HFFc6 (cell line): ENCODE measurements at regions not wholly inside any gene's neighbourhood (a gene's known extent, or its start where the extent isn't known, plus 50 kb on each side); places are given as distances from the start of the nearest gene placed in this dataset.

ENCODE experiments used
- DNase-seq: peaks from one replicate; pipeline ENCODE4 v3.0.0-alpha.2; 2018
- H3K27ac Mint-ChIP-seq: 2 replicates; pipeline ENCODE4 v1.8.0; 2020; ENCODE audit warnings: mild to moderate bottlenecking, mixed read lengths
- H3K27me3 Mint-ChIP-seq: 2 replicates; pipeline ENCODE4 v1.8.0; 2021; ENCODE audit warnings: mild to moderate bottlenecking, moderate library complexity, mixed read lengths; ENCODE audit not compliant: insufficient read depth
- H3K36me3 Mint-ChIP-seq: 2 replicates; pipeline ENCODE4 v1.8.0; 2021; ENCODE audit warnings: low read depth, mixed read lengths
- H3K4me1 Mint-ChIP-seq: 2 replicates; pipeline ENCODE4 v1.8.0; 2020; ENCODE audit warnings: low read depth, mixed read lengths
- H3K4me3 Mint-ChIP-seq: 2 replicates; pipeline ENCODE4 v1.8.0; 2020; ENCODE audit warnings: mild to moderate bottlenecking, moderate library complexity, mixed read lengths
- H3K9me3 Mint-ChIP-seq: 2 replicates; pipeline ENCODE4 v1.8.0; 2020; ENCODE audit warnings: mild to moderate bottlenecking, mixed read lengths
- TF ChIP-seq, protein P1 (sequence below): fragments of 200-600 bp; sonication (generic); IDR thresholded peaks from 2 replicates; pipeline ENCODE4 v1.5.0; 2021; ENCODE audit warnings: antibody characterized with exemption, mild to moderate bottlenecking

DNA sequence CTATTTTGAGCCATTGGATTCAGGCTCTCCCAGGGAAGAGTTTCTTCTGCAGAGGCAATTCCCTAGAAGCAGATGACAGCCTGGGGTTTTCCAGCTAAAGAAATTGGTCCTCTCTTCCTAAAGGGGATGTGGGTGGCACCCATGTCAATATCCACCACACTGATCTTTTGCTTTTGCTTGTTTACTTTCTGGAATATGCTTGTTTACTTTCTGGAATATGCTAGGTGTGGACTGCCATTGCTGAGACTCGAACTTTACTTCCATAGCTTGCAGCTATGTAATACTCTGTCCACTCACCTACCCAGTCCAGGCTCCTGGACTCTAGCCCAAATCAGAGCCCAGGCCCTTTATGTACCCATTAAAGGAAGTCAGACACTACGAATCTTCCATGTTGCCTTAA, 92.1 kb upstream of the SMYD2 start:
- DNase-seq: no peak
- H3K9me3 Mint-ChIP-seq: no peaks in the 10 kb centered on the region
- TF ChIP-seq, protein P1, sequence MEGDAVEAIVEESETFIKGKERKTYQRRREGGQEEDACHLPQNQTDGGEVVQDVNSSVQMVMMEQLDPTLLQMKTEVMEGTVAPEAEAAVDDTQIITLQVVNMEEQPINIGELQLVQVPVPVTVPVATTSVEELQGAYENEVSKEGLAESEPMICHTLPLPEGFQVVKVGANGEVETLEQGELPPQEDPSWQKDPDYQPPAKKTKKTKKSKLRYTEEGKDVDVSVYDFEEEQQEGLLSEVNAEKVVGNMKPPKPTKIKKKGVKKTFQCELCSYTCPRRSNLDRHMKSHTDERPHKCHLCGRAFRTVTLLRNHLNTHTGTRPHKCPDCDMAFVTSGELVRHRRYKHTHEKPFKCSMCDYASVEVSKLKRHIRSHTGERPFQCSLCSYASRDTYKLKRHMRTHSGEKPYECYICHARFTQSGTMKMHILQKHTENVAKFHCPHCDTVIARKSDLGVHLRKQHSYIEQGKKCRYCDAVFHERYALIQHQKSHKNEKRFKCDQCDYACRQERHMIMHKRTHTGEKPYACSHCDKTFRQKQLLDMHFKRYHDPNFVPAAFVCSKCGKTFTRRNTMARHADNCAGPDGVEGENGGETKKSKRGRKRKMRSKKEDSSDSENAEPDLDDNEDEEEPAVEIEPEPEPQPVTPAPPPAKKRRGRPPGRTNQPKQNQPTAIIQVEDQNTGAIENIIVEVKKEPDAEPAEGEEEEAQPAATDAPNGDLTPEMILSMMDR: no peak
- no peak overlapping the region for H3K27ac Mint-ChIP-seq
- H3K27me3 Mint-ChIP-seq: peaks cover 33% of the 10 kb centered on the region
- H3K36me3 Mint-ChIP-seq: no peaks in the 10 kb centered on the region
- H3K4me3 Mint-ChIP-seq: no peak overlapping the region
- H3K4me1 Mint-ChIP-seq: peaks cover 9% of the 10 kb centered on the region; the same call in 1 of the 2 replicates

DNA sequence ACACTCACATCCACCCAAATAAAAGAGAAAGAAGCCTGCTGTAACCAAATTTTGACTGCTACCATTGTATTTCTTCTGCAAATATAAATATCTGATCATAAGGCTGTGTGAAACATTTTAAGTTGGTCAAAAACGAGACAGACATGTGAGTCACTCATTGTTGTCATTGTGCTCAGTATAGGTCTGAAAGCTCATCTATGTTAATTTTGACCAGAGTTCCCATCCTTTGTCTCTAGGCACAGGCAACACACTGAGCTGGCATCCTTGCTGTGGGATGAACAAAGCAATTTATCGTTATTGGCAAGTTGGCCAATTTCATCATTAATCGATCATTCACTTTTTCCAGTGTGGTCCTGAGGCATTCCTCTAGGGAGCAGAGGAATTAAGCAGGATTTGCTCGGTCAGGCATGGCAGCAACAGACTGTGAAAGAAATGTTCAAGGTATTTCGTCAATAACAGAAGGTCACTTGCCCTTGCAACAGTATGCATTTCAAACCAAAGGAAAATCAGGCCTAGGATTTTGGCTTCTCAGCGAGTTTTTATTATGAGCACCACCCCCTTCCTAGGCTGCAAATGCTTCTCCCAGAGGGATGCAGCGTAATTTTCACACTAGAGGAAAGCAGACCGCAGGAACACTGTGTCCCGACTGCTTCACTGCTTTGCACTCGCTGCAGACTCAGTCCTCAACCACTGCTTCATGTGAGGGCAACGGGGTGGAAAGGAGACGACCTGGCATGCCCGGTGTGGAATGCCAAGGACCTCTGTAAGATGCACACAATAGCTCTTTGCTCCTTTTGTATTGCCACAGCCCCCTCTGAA, 87.9 kb upstream of the SMYD2 start:
- H3K4me3 Mint-ChIP-seq: no peak overlapping the region
- peaks cover 20% of the 10 kb centered on the region for H3K27me3 Mint-ChIP-seq
- H3K9me3 Mint-ChIP-seq: no peaks in the 10 kb centered on the region
- 0 out of 2 replicates have a peak, but pooled peaks cover 5% of the 10 kb centered on the region for H3K4me1 Mint-ChIP-seq
- TF ChIP-seq, protein P1: no peak
- no peak overlapping the region for H3K27ac Mint-ChIP-seq
- no peaks in the 10 kb centered on the region for H3K36me3 Mint-ChIP-seq
- DNase-seq: no peak

DNA sequence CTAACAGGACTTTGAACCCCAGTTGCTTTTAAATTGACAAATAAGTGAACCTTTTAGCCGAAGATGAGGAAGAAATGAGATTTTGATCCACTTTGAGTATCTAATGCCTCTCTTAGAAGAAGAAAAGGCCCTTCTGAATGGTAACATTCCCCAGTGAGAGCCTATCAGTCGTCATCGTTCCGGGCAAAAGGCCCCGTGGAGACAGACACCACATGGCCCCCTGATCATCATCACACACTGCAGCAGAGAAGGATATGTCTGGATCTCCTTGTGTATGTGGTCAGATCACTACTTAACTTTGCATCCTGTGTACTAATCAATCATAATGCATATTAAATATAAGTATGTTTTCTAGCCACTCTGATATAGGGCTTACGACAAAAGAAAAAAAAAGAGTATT, 87.3 kb upstream of the SMYD2 start:
- Mint-ChIP-seq H3K27ac (no peak overlapping the region), H3K27me3 (peaks cover 18% of the 10 kb centered on the region), H3K9me3 (no peaks in the 10 kb centered on the region), H3K4me1 (0 out of 2 replicates have a peak, but pooled peaks cover 5% of the 10 kb centered on the region), H3K36me3 (no peaks in the 10 kb centered on the region), H3K4me3 (no peak overlapping the region)
- no peak for DNase-seq
- TF ChIP-seq, protein P1: no peak

DNA sequence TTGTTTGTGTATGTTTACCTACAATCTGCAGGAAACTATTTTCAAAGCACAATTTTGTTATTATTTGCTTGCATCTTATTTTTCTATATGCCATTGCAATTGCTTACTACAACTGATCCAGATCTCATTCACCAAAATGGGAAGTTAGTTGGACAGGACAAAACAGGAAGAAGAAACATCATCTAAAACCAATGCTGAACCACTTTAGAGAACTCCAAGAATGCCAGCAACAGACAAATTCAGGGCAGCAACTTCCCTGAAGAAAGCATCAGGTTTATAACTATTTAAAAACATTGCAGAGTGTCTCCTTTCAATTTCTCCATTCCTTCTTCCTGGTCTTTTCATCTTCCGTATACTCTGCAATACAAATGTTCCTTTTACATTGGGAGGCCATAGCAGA, 82.4 kb upstream of the SMYD2 start:
- H3K27me3 Mint-ChIP-seq: peaks cover 22% of the 10 kb centered on the region
- TF ChIP-seq, protein P1: no peak
- no peak overlapping the region for H3K4me3 Mint-ChIP-seq
- H3K36me3 Mint-ChIP-seq: no peaks in the 10 kb centered on the region
- DNase-seq: no peak
- no peaks in the 10 kb centered on the region for H3K4me1 Mint-ChIP-seq
- H3K27ac Mint-ChIP-seq: no peak overlapping the region
- H3K9me3 Mint-ChIP-seq: no peaks in the 10 kb centered on the region

DNA sequence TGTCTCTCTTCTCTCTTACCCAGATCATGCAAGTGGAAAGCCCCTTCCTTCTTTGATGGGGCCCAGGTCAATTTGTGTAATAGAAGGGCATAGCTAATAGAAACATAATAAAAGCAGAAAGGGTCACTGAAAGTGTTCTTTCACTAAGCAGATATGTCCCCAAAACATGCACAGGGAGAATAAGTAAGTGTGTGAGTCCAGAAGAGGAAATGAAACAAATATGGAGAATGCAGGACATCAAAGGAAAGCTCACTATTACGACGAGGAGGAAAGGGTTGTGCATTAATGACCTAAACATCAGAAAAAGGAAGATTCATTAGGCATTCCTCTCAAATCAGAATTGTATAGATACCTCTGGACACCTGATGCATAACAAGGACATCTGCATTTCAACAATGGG, 81.4 kb upstream of the SMYD2 start:
- H3K36me3 Mint-ChIP-seq: no peaks in the 10 kb centered on the region
- H3K4me3 Mint-ChIP-seq: no peak overlapping the region
- H3K9me3 Mint-ChIP-seq: no peaks in the 10 kb centered on the region
- DNase-seq: no peak
- TF ChIP-seq, protein P1: no peak
- peaks cover 27% of the 10 kb centered on the region for H3K27me3 Mint-ChIP-seq
- H3K4me1 Mint-ChIP-seq: no peaks in the 10 kb centered on the region
- no peak overlapping the region for H3K27ac Mint-ChIP-seq
